ENCODE measurements at regions not wholly inside any gene's neighbourhood (a gene's known extent, or its start where the extent isn't known, plus 50 kb on each side); places are given as distances from the start of the nearest gene placed in this dataset.

DNA sequence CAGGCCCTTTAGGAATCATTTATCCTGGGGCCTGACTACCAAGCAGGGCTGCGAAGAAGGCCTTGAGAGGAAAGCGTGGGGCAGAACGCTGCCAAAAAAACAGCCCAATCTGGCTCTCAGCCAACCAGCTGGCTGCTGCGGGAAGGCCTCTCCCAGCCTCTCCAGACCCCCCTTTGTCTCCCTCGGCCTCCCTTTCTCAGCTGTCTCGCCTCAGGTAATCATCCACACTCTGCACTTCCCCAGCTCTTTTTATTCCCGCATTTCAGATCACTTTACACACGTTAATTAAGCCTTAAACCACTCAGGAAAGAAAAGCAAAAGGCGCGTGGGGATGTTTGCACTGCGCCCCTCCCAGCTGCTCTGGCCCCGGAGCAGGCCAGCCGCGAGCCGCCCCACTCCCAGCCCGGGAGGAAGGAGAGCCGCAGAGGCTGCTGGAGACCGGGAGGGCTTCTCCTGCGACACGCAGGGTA is 208.2 kb upstream of the FOXN3 start:
- no peaks in the 10 kb centered on the region for H3K9me3 ChIP-seq
- H3K27me3 ChIP-seq = no peaks in the 10 kb centered on the region
- intact Hi-C loops (cut with DNase I) = loop anchor here in 1 of 10 donors (10.0 kb wide), 1 partner anchor 140 kb away; no protein-coding TSS in a partner anchor
- no peak for TF ChIP-seq POLR2A (IDR thresholded peaks at IDR 0.05)
- TF ChIP-seq, protein P1, sequence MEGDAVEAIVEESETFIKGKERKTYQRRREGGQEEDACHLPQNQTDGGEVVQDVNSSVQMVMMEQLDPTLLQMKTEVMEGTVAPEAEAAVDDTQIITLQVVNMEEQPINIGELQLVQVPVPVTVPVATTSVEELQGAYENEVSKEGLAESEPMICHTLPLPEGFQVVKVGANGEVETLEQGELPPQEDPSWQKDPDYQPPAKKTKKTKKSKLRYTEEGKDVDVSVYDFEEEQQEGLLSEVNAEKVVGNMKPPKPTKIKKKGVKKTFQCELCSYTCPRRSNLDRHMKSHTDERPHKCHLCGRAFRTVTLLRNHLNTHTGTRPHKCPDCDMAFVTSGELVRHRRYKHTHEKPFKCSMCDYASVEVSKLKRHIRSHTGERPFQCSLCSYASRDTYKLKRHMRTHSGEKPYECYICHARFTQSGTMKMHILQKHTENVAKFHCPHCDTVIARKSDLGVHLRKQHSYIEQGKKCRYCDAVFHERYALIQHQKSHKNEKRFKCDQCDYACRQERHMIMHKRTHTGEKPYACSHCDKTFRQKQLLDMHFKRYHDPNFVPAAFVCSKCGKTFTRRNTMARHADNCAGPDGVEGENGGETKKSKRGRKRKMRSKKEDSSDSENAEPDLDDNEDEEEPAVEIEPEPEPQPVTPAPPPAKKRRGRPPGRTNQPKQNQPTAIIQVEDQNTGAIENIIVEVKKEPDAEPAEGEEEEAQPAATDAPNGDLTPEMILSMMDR (IDR thresholded peaks at IDR 0.05) = no peak
- H3K27ac ChIP-seq = peak overlapping the region in 1 of 12 donors; percentile 55
- peak in 4 of 5 donors; percentile 30 to 58 (median 48) for DNase-seq
- peak in 3 of 4 donors; percentile 43 to 66 (median 54) for ATAC-seq
- WGBS, 4 donors = 22 to 46% (median 39%) methylated on average over 18 to 20 of the region's 20 CpGs
- no peaks in the 10 kb centered on the region for H3K36me3 ChIP-seq
- peak overlapping the region in 4 of 12 donors; percentile 5 to 34 (median 11) for H3K4me3 ChIP-seq
- H3K4me1 ChIP-seq = peaks cover 0 to 27% (median 8%) of the 10 kb centered on the region in 12 donors

- H3K27ac ChIP-seq = no peak overlapping the region
- H3K9me3 ChIP-seq = no peaks in the 10 kb centered on the region
- H3K27me3 ChIP-seq = no peaks in the 10 kb centered on the region
- ATAC-seq (no peak), DNase-seq (no peak)
- peaks cover 0 to 33% (median 8%) of the 10 kb centered on the region in 12 donors for H3K4me1 ChIP-seq
- TF ChIP-seq, protein P1 (IDR thresholded peaks at IDR 0.05) = no peak
- no peak for TF ChIP-seq POLR2A (IDR thresholded peaks at IDR 0.05)
- no peak overlapping the region for H3K4me3 ChIP-seq
- intact Hi-C loops (cut with DNase I) = loop anchor here in 3 of 10 donors (5.0 to 10.0 kb wide), 3 partner anchors 78 to 587 kb away; no protein-coding TSS in a partner anchor
- 91 to 94% (median 94%) methylated on average over 15 of the region's 15 CpGs for WGBS, 4 donors
- H3K36me3 ChIP-seq = no peaks in the 10 kb centered on the region
Observed at GRCh38 chr14:89624500-89625156, 207.6 kb upstream of the FOXN3 start.

DNA sequence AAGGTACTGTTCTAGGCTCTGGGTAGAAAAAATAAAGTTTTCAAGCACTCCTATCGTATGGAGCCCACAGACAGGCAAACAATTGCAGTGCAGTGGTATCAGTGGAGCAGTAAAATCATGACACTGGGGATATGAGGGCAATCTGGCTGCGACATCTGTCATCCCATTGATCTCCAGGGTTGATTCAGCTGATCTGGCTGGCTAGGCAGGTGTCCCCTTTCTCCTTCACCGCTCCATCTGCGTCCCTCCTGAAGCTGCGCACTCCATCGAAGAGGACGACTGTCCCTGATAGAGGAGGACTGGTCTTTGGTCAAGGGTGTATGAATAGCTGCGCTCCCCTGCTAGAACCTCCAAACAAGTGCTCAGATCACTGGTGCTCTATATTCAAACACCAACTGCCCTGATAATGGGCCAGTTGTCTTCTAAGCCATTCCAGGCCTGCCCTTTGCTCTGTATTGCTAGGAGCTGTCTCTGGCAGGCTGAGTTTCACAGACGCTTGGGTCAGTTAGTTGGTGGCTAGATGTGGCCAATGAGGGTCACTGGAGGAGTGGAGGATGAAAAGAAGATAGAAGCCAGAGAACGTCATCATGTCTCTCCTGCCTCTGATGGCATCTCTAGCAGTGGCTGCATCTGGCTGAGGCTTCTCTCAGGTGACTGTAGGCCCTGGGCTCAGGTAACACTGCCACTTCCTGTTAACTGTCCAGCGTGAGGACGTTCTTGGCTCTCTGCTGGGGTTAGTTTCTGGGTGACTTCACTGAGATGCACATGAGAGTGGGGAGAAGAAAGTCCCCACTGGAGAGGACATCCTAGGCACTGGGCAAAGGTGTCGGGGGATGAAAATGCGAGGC is 205.0 kb upstream of the FOXN3 start:
- TF ChIP-seq, protein P1 (IDR thresholded peaks at IDR 0.05) = no peak
- TF ChIP-seq POLR2A (IDR thresholded peaks at IDR 0.05) = no peak
- intact Hi-C loops (cut with DNase I) = loop anchor here in 3 of 10 donors (5.0 to 10.0 kb wide), 3 partner anchors 80 to 585 kb away; no protein-coding TSS in a partner anchor
- Histone ChIP-seq H3K9me3 (no peaks in the 10 kb centered on the region), H3K27me3 (no peaks in the 10 kb centered on the region), H3K4me3 (no peak overlapping the region), H3K27ac (peak overlapping the region in 1 of 12 donors; percentile 32), H3K36me3 (no peaks in the 10 kb centered on the region), H3K4me1 (peaks cover 0 to 47% (median 13%) of the 10 kb centered on the region in 12 donors)
- ATAC-seq (no peak), DNase-seq (no peak)
- WGBS, 4 donors = 92 to 96% (median 95%) methylated on average over 14 of the region's 14 CpGs

DNA sequence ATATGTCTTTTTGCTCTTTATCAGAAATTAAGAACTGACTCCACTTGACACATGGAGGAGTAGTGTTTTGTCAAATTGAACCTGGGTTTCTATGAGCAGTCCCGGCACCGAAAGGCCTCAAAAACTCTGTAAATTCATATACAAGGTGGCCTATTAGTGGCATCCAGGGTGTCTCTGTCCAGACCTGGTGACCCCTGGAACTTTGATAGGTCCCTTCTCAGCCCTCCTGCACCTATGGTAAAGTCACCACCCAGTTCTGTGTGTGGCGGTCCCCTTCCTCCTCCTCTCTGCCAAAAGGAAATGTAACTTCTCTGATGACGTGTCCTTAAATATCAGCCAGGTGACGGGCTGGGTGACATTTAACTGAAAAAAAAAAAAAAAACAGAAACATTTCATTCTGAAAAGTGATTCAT is 204.0 kb upstream of the FOXN3 start:
- TF ChIP-seq, protein P1 (IDR thresholded peaks at IDR 0.05) = no peak
- TF ChIP-seq POLR2A (IDR thresholded peaks at IDR 0.05) = no peak
- intact Hi-C loops (cut with DNase I) = loop anchor here in 3 of 10 donors (5.0 to 10.0 kb wide), 3 partner anchors 81 to 584 kb away; no protein-coding TSS in a partner anchor

More for the DNA sequence above, 204.0 kb upstream of the FOXN3 start:
- Histone ChIP-seq H3K27me3 (no peaks in the 10 kb centered on the region), H3K4me1 (peaks cover 0 to 53% (median 20%) of the 10 kb centered on the region in 12 donors), H3K36me3 (no peaks in the 10 kb centered on the region), H3K4me3 (no peak overlapping the region), H3K9me3 (no peaks in the 10 kb centered on the region), H3K27ac (peak overlapping the region in 1 of 12 donors; percentile 87)
- no peak for ATAC-seq
- 72 to 80% (median 77%) methylated on average over 5 of the region's 5 CpGs for WGBS, 4 donors
- no peak for DNase-seq

Data from heart left ventricle (tissue), 16 donors.